Activated CD4-positive, alpha-beta T cell treated with anti-CD3 and anti-CD28 coated beads for 48 hours (primary cell): ENCODE measurements at regions not wholly inside any gene's neighbourhood (a gene's known extent, or its start where the extent isn't known, plus 50 kb on each side); places are given as distances from the start of the nearest gene placed in this dataset.

Source experiments
- DNase-seq: peaks from one replicate; pipeline ENCODE4 v3.0.0-alpha.2; 2020

DNA sequence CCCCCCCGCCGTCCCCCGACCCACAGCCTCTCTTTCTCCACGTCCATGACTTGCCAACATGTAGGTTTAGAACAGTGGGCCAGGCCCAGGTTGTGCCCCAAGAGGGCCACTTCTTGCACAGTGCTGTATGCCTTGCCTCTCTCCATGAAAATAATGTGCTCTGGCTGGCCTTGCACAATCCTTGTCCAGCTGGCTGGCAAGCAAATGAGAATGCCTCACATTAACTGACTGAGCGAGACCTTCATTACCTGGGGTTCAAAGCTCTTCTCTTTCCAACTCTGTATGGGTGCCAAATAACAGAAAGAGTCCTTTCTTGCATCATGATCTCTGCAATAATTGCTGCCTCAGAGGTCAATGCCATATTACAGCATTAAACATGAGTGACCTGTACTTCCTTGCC lies 416.6 kb downstream of the FGF13 start:
- DNase-seq: no peak

DNA sequence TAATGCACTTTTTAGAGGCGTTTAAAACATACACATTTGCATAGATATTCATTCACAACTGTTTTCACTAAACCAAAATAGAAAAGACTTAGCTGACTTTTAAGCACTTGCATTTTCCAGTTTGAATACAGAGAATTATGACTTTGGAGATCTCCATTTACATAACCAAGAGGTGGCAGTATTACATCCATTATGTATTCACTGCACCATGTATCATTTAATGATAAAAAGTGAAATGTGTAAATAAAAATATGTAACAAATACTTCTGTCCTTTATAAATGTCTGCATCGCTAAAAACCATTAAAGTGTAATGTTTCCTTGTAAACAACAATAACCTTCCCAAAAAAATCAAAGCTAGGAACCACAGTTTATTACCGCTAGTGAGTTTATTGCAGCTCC lies 413.2 kb downstream of the FGF13 start:
- DNase-seq: no peak

DNA sequence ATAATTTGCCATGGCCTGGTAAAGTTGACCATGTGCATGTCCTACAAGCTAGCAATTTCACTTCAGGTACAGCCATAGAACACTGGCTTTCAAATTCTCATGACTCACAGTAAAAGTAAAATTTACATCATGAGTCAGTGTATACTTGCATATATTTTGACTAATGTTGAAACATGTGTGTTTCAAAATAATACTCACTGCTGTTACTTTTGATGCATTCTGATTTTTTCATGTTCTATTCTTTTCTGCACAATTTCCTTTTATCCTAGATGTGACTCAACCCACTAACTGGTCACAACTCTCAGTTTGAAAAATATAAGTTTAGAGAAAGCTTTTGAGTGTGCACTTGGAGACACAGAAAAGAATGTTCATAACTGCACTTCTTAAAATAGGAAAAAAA lies 365.7 kb downstream of the FGF13 start:
- no peak for DNase-seq

DNA sequence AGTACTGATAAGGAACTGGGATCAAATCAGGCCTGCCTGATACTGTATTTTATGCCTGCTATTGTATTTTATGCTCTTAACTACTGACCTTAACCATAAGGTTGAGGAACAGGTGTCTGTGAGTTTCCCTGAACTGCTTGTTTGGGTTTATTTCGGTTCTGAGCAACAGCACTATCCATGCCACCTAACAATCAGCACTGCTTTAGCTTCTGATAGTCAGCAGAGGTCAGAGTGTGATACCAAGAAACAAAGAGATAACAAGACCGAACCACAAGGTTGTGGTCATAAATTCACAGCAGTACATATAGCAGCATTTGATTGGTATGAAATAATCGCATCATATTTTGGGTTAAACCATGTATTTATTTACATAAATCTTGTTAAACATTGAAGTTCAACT lies 362.2 kb downstream of the FGF13 start:
- no peak for DNase-seq

DNA sequence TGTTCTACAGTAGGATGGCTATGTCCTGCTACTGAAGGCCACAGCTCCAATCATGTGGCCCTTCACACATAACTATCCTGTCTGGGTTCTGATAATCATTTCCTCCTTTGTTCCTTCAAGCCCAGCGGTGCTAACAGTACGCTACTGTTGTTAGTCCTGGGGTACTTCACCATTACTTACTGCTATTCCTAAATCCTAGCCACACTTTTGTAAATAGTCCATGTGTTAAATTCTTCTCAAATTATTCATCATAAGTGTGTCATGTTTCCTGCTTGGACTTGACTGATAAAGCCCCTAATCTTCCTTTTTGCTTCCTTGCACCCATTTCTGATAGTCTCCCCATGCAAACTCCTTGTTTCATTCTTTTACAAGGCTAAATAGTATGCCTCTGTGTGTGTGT lies 332.6 kb downstream of the FGF13 start:
- DNase-seq: no peak

DNA sequence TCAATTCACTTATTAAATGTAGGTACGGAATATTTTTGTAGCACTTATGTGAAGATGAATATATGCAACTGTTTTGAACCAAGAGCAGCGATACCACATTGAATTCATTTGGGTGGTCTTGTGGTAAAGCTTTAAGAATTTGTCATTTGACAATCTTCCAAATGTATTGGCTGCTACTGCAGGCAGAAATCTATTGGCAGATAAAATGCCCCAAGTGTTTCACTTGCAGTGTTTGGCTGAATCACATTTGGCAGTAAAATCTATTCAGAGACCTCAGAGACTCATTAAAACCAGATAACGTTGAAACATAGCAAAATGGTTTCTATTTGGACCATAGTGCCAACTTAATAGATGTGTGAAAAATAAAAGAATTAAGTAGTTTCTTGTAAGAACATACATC lies 303.4 kb downstream of the FGF13 start:
- DNase-seq: no peak

DNA sequence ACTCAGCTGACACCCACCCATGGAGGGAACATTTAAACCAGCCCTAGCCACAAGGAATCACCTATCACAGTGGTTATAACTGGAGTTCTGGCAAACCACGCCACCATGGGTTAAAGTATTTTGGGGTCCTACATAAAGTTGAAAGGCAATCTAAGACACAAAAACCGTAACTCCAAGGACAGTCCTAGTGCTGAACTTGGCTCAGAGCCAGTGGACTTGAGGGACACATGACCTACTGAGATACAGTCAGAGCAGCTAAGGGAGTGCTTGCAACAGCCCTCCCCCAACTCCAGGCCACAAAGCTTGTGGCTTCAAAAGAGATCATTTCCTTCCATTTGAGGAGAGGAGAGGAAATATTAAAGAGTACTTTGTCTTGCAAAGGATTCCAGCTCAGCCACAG lies 300.5 kb downstream of the FGF13 start:
- no peak for DNase-seq
